Keratinocyte (primary cell): ENCODE measurements at regions not wholly inside any gene's neighbourhood (a gene's known extent, or its start where the extent isn't known, plus 50 kb on each side); places are given as distances from the start of the nearest gene placed in this dataset.
"Not testable (repeated sequence)": the region's sequence is repeated elsewhere in the genome, so short reads cannot be mapped to it uniquely, and the experiment has no call there.

Experiments
- DNase-seq: peaks from one replicate; pipeline ENCODE4 v3.0.0-alpha.2; 2011; ENCODE audit warnings: low read depth, missing footprints, low spot score
- FAIRE-seq: peaks from 2 replicates; lab custom pipeline; 2011; peaks lifted over from hg19 to GRCh38; lab: Jason Lieb, UNC
- H2AFZ ChIP-seq: 2 replicates; pipeline ENCODE4 v1.6.0; 2012; ENCODE audit warnings: low read length, control low read depth, inconsistent platforms; ENCODE audit not compliant: control insufficient read depth
- H3K27ac ChIP-seq: 2 replicates; pipeline ENCODE4 v1.5.1; 2011; ENCODE audit warnings: low read length; ENCODE audit not compliant: control insufficient read depth, insufficient read depth
- H3K27me3 ChIP-seq: 3 replicates; pipeline ENCODE4 v1.6.0; 2011; ENCODE audit warnings: low read length; ENCODE audit not compliant: control insufficient read depth, insufficient read depth; ENCODE audit errors: extremely low read depth
- H3K36me3 ChIP-seq, 2 experiments: 2 replicates in 1 of 2; 3 replicates in 1 of 2; pipeline ENCODE4 v1.5.1; 2011; ENCODE audit warnings: low read length in 2 of 2, mild to moderate bottlenecking in 1 of 2; ENCODE audit not compliant: control insufficient read depth in 2 of 2, insufficient read depth in 2 of 2; ENCODE audit errors: extremely low read depth in 1 of 2
- H3K4me1 ChIP-seq: 3 replicates; pipeline ENCODE4 v1.5.1; 2011; ENCODE audit warnings: low read length; ENCODE audit not compliant: control insufficient read depth, insufficient read depth; ENCODE audit errors: extremely low read depth
- H3K4me2 ChIP-seq: 3 replicates; pipeline ENCODE4 v1.6.0; 2011; ENCODE audit warnings: low read depth, low read length; ENCODE audit not compliant: control insufficient read depth, insufficient read depth; ENCODE audit errors: extremely low read depth
- H3K4me3 ChIP-seq, 3 experiments: fragments of 200-600 bp in 1 of 3; sonication (generic) in 1 of 3; 2 replicates in 2 of 3; 3 replicates in 1 of 3; pipeline ENCODE4 v1.5.1; 2011 to 2016; ENCODE audit warnings: low read length in 3 of 3, mild to moderate bottlenecking in 3 of 3, control low read depth in 2 of 3, inconsistent platforms in 1 of 3, low read depth in 1 of 3, mixed read lengths in 1 of 3, mixed run types in 1 of 3, moderate library complexity in 1 of 3; ENCODE audit not compliant: control insufficient read depth in 2 of 3, insufficient read depth in 2 of 3; ENCODE audit errors: extremely low read depth in 1 of 3
- H3K79me2 ChIP-seq: 2 replicates; pipeline ENCODE4 v1.6.0; 2012; ENCODE audit warnings: low read length; ENCODE audit not compliant: control insufficient read depth, insufficient read depth
- H3K9ac ChIP-seq: 3 replicates; pipeline ENCODE4 v1.6.0; 2011; ENCODE audit warnings: low read length; ENCODE audit not compliant: control insufficient read depth, insufficient read depth; ENCODE audit errors: extremely low read depth
- H3K9me1 ChIP-seq: 3 replicates; pipeline ENCODE4 v1.6.0; 2011; ENCODE audit warnings: low read length; ENCODE audit not compliant: control insufficient read depth, insufficient read depth; ENCODE audit errors: extremely low read depth
- H3K9me3 ChIP-seq: 2 replicates; pipeline ENCODE4 v1.5.1; 2012; ENCODE audit warnings: low read depth, low read length; ENCODE audit not compliant: control insufficient read depth
- H4K20me1 ChIP-seq: 3 replicates; pipeline ENCODE4 v1.6.0; 2011; ENCODE audit warnings: low read length; ENCODE audit not compliant: control insufficient read depth, insufficient read depth; ENCODE audit errors: extremely low read depth
- EZH2 ChIP-seq: IDR thresholded peaks from one replicate; pipeline ENCODE4 v1.6.1; 2012; ENCODE audit warnings: inconsistent platforms, mild to moderate bottlenecking, low read length, moderate library complexity
- dilution Hi-C: fragments of 300-500 bp; cut with MboI; formaldehyde crosslinking; loops from one replicate; pipeline ENCODE4 v1.7.0; 2020; ENCODE audit warnings: low sequenced_read_pairs; ENCODE audit not compliant: extremely low pct_ligation_motif_present
- TF ChIP-seq, protein P1 (sequence below), 3 experiments: IDR thresholded peaks in 1 of 3; conservative IDR thresholded peaks in 1 of 3; optimal IDR thresholded peaks in 1 of 3; 2 replicates in 2 of 3; 3 replicates in 1 of 3; pipeline versions ENCODE3 to v1.5.1; 2011; ENCODE audit warnings: low read length in 3 of 3, mild to moderate bottlenecking in 3 of 3, moderate library complexity in 2 of 3, control low read depth in 1 of 3, inconsistent platforms in 1 of 3; ENCODE audit not compliant: insufficient read depth in 2 of 3; ENCODE audit errors: extremely low read depth in 1 of 3

DNA sequence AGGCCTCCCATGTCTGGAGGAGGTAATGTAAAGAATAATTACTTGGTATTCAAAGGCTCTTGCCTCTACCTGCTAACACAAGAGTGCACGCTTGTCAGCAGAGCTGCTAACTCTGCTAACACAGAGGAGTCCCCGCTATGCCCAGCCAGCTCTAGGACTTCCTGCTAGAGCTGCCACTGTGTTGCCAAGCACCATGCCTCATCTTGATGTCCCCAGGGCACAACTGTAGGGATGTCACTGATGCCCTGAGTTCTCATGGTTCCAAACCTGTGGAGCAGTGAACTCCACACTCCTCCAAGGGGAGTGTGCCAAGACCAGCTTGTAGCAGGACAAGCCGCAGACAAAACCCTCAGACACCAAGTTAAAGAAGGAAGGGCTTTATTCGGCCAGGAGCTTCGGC lies 55.3 kb upstream of the CLDN24 start:
- no peaks in the 10 kb centered on the region for H4K20me1 ChIP-seq
- H3K9me1 ChIP-seq = no peaks in the 10 kb centered on the region
- H3K4me3 ChIP-seq = no peak overlapping the region
- H3K79me2 ChIP-seq = no peaks in the 10 kb centered on the region
- H3K9me3 ChIP-seq = peaks cover 2% of the 10 kb centered on the region
- dilution Hi-C loops = no loop called here
- H2AFZ ChIP-seq = no peak overlapping the region
- H3K4me2 ChIP-seq = no peak overlapping the region
- no peaks in the 10 kb centered on the region for H3K36me3 ChIP-seq
- H3K27me3 ChIP-seq = no peaks in the 10 kb centered on the region
- no peak for TF ChIP-seq EZH2
- TF ChIP-seq, protein P1, sequence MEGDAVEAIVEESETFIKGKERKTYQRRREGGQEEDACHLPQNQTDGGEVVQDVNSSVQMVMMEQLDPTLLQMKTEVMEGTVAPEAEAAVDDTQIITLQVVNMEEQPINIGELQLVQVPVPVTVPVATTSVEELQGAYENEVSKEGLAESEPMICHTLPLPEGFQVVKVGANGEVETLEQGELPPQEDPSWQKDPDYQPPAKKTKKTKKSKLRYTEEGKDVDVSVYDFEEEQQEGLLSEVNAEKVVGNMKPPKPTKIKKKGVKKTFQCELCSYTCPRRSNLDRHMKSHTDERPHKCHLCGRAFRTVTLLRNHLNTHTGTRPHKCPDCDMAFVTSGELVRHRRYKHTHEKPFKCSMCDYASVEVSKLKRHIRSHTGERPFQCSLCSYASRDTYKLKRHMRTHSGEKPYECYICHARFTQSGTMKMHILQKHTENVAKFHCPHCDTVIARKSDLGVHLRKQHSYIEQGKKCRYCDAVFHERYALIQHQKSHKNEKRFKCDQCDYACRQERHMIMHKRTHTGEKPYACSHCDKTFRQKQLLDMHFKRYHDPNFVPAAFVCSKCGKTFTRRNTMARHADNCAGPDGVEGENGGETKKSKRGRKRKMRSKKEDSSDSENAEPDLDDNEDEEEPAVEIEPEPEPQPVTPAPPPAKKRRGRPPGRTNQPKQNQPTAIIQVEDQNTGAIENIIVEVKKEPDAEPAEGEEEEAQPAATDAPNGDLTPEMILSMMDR (optimal IDR thresholded peaks at IDR 0.05 in 1 of 3, IDR thresholded peaks at IDR 0.05 in 1 of 3, conservative IDR thresholded peaks at IDR 0.05 in 1 of 3; ENCODE audit: extremely low read depth in 1 of 3, insufficient read depth in 2 of 3, low read length in 3 of 3) = no peak
- H3K4me1 ChIP-seq = peaks cover 4% of the 10 kb centered on the region
- FAIRE-seq (no peak), DNase-seq (no peak)
- H3K27ac ChIP-seq = no peak overlapping the region
- H3K9ac ChIP-seq = no peak overlapping the region

DNA sequence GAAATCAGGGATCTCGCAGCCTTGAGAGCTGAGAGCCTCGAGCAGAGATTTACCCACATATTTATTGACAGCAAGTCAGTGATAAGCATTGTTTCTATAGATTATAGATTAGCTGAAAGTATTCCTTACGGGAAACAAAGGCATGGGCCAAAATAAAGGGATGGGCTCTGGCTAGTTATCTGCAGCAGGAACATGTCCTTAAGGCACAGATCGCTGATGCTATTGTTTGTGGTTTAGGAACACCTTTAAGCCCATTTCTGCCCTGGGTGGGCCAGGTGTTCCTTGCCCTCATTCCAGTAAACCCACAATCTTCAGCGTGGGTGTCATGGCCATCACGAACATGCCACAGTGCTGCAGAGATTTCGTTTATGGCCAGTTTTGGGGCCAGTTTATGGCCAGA lies 56.1 kb upstream of the CLDN24 start:
- H3K4me2 ChIP-seq, H4K20me1 ChIP-seq, H2AFZ ChIP-seq, dilution Hi-C loops, H3K9ac ChIP-seq, H3K4me3 ChIP-seq, H3K79me2 ChIP-seq, H3K36me3 ChIP-seq, H3K4me1 ChIP-seq, H3K9me1 ChIP-seq, DNase-seq, FAIRE-seq, H3K9me3 ChIP-seq, H3K27ac ChIP-seq, H3K27me3 ChIP-seq: not testable (repeated sequence)

DNA sequence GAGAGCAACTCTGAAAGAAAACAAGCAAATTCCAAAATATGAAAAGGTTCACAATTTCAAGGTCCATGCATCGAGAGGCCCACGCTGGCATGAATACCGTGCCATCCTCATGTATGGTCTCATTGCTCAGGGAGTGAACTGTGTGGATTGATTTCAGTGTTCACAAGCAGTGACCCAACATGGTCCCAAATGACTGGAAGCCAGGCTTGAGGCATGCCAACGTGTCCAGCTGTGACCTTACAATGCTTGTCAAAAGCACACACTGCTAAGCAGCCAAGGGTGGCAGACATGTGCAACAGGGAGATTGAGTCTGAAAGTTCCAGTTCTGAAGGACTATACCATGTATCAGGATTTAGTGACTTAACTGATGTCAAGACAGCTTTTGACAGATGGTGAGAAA lies 58.7 kb upstream of the CLDN24 start:
- H3K79me2 ChIP-seq = no peaks in the 10 kb centered on the region
- H3K27ac ChIP-seq = no peak overlapping the region
- H3K9me1 ChIP-seq = no peaks in the 10 kb centered on the region
- H3K4me1 ChIP-seq = peaks cover 4% of the 10 kb centered on the region
- H3K4me2 ChIP-seq = no peak overlapping the region
- H3K9ac ChIP-seq = no peak overlapping the region
- no peak for TF ChIP-seq EZH2
- TF ChIP-seq, protein P1 (optimal IDR thresholded peaks at IDR 0.05 in 1 of 3, IDR thresholded peaks at IDR 0.05 in 1 of 3, conservative IDR thresholded peaks at IDR 0.05 in 1 of 3; ENCODE audit: extremely low read depth in 1 of 3, insufficient read depth in 2 of 3, low read length in 3 of 3) = no peak
- DNase-seq (no peak), FAIRE-seq (no peak)
- no peaks in the 10 kb centered on the region for H4K20me1 ChIP-seq
- H3K4me3 ChIP-seq = no peak overlapping the region
- H3K9me3 ChIP-seq = peaks cover 14% of the 10 kb centered on the region
- dilution Hi-C loops = no loop called here
- H3K27me3 ChIP-seq = no peaks in the 10 kb centered on the region
- H3K36me3 ChIP-seq = no peaks in the 10 kb centered on the region
- no peak overlapping the region for H2AFZ ChIP-seq
